ENCODE measurements at regions not wholly inside any gene's neighbourhood (a gene's known extent, or its start where the extent isn't known, plus 50 kb on each side); places are given as distances from the start of the nearest gene placed in this dataset.

DNA sequence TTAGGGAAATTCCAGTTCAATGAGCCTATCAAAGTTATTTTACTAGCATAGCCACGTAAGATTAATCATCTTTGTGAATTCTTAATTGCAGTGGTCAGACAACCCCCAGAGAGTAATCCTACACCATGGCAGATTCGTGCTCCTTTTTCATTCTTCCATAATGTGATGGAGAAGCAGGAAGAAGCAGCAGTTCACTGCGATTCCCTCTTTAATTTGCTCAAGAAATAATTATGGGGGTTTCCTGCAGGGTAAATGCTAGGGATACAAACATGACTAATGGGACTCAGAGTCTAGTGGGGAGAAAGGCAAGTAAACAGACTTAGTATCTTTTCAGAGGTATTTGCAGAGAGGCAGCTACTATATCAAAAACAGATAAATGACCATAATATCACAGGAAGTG, 175.8 kb upstream of the HNRNPA3 start:
- DNase-seq (ENCODE audit: low read depth in 2 of 3, low spot score in 2 of 3) = no peak

DNA sequence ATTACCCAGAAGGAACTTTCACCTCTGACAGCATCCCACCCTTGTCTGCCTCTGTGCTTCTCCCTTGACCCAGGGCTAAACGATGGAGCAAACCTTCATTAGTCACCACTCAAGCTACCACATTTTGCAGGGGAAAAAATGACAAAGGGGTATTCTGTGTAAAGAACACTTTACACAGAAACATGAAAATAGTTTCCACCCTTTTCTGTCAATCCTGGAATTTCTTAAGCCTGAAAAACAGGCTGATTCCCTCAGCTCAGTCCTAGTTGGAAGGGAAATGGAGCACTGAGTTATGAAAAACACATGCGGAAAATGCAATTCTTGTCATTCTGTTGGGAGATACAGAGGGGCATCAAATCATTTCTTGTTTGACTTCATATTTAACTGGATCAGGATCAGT, 175.0 kb upstream of the HNRNPA3 start:
- DNase-seq (ENCODE audit: low read depth in 2 of 3, low spot score in 2 of 3) = no peak

DNA sequence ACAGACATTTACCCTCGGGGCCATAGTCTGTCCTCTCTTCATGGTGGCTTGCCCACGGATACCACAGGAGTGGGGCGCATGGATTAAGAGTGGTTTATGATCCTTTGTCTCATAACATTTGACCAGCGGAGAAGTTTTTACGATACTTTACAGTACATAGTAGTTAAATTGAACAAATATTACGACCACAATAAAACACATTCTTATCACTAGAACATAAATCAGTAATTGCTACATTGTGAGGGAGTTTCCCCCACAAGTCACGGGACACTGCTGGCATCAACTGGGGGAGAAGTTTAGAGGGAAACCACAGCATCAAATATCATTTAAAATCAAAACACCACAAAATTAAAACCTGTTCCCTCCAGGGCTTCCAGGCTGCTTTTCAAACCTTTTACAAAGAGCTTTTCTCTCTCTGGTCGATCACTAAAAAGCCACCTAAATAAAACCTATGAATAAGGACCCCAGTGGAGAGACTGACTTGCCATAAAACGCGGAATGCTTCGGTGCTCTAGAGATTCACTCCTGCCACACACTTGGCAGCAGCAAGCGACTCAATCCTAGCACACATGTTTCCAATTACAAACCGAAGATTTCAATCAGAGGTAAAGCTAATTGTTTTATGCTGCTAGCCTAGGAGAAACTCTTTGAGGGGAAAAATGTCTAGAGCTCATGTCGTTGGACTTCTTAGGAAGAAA, 173.7 kb upstream of the HNRNPA3 start:
- no peak for DNase-seq (ENCODE audit: low read depth in 2 of 3, low spot score in 2 of 3)

DNA sequence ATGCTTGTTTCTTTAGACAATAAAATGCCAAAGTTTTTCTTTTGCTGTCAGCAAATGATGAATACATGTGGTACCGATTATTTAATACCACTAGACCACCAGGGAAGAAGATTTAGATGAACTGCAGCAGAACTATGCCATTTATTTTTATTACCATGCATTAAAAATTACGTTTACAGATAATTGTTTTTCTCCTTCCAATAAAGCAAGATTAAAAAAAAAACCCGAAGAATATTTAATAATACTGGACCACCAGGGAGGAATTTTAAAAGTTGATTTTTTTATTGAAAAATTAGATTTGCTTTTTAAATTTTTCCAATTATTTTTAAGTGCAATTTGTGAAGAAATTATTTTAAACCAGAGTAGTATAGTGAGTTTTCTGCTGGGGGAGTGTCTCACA, 170.3 kb upstream of the HNRNPA3 start:
- no peak for DNase-seq (ENCODE audit: low read depth in 2 of 3, low spot score in 2 of 3)

DNA sequence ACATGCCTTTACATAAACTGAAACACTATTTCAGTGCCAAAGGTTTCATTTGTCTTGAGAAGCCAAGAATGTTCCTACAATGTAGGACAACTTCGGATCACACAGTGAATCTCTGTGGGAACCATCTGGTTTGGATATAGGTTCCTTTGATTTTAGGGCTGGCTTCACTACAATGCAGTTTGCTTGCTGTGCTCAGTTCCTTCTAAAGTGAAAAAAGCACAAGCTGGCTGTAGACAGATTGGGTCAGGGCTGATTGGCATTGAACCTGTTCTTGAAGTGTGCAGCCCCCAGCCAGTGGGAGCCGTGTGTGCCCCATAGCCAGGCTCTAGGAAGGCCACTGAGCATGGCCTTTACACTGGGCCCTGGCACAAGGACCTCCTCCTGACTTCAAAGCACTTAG, 167.9 kb upstream of the HNRNPA3 start:
- DNase-seq (ENCODE audit: low read depth in 2 of 3, low spot score in 2 of 3) = no peak

DNA sequence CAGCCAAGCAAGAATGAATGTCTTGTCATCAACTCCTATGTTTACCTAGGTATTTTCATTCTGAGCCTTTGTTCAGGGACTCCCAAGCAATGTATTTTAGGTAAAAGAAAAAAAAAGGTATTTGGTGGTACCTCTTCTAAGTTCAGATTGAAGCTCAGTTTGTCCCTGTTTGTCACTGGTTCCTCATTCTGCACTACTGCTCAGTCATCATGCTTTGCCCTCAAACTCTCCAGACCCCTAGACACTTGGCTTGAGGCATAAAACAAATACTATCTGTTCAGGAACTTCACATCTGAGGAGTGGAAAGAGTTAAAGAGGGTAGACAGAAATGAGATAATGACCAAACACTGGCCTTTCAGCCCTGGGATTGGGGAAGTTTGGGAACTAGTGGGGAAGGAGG, 163.6 kb upstream of the HNRNPA3 start:
- DNase-seq (ENCODE audit: low read depth in 2 of 3, low spot score in 2 of 3) = no peak

DNA sequence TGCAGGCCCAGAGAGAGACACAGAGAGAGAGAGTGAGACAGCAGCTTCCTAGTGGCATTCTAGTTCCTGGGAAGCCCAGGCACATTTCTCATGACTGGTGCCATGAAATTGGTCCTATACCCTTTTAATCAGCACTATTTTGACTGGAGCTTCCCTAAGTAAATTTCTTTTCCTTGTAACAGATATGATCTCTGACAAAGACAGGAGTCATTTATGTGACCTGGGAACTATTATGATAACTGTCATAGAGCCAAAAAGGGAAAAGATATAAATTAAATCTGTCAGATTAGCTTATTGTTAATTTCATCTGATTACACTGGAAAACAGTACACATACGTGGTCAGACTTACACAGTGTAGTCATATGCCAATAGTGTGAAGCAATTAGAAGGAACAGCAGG, 161.3 kb upstream of the HNRNPA3 start:
- no peak for DNase-seq (ENCODE audit: low read depth in 2 of 3, low spot score in 2 of 3)

DNA sequence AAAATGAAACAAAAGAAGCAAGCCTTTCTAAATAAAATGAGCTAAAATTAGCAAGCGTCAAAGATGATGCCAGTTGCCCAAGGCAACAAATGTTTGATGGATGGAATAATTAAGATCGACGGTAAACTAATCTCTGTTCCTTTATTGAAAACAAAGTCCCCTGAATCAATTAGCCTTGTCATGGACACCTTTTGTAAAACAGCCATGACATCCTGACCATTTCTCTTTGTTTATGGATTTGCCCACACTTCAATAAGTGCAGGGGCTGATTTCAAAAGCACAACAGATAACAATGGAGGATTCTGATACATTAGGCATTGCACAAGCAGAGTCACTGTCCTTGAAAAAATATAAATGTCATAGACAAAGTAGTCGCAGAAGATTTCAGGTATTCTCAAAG, 160.1 kb upstream of the HNRNPA3 start:
- DNase-seq (ENCODE audit: low read depth in 2 of 3, low spot score in 2 of 3) = no peak

DNA sequence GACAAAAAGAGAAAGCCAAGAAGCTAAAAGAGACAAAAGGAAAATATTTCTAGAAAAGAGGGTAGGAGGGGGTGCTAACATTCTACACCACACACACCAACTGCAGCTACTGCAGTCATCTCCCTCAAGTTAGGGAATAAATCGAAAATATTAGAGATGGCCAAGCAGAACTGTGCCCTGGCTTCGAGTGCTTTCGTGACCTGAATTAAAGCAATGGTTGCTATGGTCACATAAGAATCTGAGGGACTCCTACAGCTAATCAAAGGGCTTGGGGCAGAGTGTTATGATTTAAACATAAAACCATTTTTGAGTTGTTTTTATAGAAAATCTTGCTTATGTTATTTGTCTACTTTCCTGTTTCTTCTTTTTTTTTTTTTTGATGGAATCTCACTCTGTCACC, 159.6 kb upstream of the HNRNPA3 start:
- DNase-seq (ENCODE audit: low read depth in 2 of 3, low spot score in 2 of 3) = no peak

DNA sequence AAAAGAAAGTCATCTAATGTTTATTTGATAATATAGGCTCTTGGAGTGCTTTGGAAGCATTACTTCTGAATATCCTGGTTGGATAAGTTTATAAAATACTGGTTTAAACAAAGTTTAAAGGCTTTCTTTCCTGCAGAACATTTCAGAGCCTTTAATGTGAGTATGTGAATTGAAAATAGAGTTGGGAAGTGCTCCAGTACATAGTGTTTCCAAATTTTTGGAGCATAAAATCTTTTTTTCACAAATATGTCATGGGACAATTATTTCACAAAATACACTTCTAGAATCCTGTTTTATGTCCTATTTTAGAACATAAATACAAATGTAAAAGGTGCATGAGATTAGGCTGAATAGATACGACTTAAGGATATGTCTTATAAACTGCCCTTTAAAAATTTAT, 158.9 kb upstream of the HNRNPA3 start:
- no peak for DNase-seq (ENCODE audit: low read depth in 2 of 3, low spot score in 2 of 3)

DNA sequence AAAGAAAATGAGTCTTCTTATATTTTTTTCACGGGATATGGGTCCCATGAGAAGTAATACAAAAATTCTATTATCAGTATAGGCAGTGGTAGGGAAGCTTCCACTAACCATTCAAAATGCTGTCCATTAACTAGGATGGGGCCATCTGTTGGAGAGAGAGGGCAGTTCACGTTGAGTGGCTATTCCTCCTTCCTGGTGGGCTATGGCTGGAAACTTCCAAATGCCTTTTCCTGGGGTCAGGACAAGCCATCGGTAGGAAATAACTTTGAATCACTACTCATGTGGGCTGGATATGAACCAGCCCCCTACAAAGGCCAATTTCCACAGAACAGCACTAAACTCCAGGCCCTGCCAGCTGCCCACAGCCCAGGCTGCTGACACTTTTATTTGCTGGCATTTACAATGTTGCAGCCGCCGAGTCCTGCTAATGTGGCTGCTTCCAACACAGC, 156.1 kb upstream of the HNRNPA3 start:
- DNase-seq (ENCODE audit: low read depth in 2 of 3, low spot score in 2 of 3) = no peak

DNA sequence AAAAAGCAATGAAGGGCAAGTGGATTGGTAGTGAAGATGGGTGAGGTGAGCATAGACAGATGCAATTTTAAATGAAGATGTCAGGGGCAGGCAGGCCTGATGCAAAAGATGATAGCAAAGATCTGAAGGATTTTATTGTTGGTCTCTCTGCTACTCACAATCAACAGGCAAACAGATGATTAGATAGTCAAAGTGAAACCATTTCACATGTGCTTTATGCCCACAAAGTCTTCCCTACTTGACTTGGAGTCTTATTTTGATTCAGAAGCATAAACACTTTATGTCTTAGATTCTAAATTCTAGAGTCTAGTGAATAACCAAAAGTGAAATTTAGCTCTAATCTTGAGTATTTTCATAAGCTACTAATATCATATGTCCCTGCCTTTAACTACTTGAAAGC, 153.8 kb upstream of the HNRNPA3 start:
- no peak for DNase-seq (ENCODE audit: low read depth in 2 of 3, low spot score in 2 of 3)

DNA sequence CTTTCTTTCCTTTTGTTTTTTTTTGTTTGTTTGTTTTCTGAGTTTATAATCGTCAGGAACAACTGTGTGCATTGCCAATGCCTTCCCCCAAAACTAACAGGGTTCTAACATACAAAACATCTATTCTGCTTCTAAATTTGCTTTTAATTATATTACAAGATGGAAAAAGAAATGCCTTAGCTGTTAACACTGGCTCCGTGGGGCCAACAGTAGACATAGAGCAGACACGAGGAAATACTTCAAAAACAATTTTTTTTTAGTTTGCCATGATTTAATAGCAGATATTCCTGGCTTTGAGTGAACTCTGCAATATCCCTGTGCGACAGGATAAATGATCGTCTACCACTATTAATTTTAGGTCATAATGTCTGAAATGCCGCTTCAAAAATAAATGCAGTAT, 153.3 kb upstream of the HNRNPA3 start:
- DNase-seq (ENCODE audit: low read depth in 2 of 3, low spot score in 2 of 3) = no peak

DNA sequence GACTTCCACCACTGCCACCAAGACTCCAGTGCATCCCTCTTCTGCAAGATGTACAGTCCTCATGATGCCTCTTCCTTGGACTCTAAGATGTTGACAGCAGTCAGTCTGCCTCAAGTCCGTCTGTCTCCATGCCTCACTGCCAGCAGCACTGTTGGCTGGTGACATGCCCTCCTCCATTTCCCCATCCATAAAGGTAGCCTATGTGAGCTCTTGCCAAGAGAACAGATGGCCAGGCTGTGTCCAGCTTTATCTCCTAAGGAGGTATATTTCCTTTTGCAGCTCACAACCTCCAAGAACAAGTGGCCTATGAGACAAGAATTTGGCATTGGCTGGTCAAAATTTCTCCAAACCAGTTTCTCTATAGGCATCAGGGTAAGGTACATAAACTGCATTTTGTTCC, 149.3 kb upstream of the HNRNPA3 start:
- DNase-seq (ENCODE audit: low read depth in 2 of 3, low spot score in 2 of 3) = no peak

DNA sequence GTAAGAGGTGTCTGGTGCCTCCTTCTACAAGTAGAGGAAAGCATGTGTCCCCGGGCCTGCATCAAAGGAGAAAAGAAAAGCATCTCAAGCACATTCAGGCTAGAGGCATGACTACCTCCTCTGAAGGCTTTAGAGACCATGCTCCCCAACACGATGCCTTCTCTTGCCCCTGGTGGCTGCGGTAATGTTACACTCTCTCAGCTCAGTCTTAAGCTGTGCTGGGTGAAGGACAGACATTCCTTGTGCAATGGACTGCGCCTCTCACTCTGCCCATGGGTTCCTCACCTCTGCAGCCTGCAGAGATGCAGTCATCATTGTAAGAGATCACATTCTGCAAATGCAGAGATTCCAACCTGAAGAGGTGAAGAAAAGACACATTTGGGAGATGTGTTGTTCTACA, 148.2 kb upstream of the HNRNPA3 start:
- DNase-seq (ENCODE audit: low read depth in 2 of 3, low spot score in 2 of 3) = no peak

DNA sequence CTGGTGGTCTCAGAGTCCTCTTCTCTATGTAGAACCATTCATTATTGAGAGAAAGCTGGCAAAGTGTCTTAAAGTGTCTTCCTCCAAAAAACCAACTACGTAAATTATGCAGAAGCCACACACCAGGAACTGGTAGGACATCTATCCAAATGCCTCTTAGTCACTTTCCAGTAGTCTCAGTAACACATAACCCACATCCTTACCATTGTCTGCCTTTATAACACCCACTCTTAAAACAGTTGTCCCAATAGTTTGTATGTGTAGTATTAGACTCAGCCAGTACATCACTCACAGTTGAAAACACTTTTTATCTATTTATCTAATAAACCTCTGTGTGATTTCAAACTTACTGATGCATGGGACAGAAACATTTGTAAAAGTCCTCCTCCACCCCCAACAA, 143.6 kb upstream of the HNRNPA3 start:
- no peak for DNase-seq (ENCODE audit: low read depth in 2 of 3, low spot score in 2 of 3)

DNA sequence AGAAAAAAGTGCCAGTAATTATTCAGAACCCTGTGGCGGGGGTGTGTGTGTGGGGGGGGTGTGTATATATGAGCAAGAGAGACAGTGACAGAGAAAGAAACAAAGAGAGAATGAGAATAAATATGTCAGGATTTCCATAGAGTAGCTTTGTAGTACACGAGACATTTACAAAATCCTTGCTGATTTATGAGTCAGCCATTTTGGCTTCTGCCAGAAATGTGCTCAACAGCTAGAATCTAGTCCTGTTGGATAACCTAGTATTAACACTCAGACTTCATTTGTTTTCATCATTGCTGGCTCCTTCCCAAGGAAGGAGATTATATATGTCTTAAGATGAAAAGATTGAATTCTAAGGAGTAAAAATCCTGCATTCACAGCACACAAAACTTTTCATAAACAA, 140.5 kb upstream of the HNRNPA3 start:
- DNase-seq (ENCODE audit: low read depth in 2 of 3, low spot score in 2 of 3) = no peak

DNA sequence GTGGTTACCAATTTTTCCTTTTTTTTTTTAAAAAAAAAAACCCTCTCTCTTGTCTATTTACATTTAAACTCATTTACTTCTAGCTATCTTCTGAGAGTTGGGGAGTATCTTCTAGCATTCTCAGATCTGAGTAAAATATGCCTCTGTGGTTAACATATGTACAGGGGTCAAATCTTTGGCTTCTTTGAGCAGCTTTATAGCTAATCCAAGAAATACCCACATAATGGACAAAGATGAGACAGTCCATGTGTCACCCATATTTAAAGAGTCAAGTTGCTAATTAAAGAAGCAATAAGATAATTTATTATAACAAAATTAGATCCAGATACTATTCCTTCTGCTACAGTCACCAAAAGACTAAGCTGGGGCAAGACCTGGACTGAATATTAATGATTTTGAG, 139.0 kb upstream of the HNRNPA3 start:
- no peak for DNase-seq (ENCODE audit: low read depth in 2 of 3, low spot score in 2 of 3)

DNA sequence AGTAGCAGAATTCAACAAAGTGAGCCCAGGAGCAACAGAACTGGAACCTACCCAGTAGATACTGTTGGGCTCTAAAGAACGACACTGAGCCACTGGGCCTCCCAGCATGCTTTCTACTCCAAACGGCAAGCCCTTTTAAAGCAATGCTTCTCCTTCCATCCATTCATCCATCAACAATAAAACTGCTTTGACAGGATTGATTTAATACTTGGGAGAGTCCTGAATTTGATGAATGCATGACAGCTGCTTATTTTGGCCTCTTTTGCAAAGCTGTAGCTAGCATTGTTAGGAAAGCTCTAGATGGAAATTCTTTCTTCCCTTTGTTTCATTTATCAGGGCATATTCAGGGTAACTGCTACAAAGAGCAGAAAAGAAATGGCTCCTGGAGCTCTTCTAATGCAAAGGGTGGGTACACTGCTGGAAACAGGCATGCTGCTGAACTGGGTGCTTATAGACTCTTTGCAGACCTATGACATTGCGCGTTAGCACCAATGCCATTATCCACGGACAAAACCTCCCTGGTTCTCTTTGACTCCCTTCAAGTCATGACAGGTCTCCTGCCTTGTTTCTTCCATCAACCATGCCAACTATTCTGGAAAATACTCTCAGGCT, 138.4 kb upstream of the HNRNPA3 start:
- DNase-seq (ENCODE audit: low read depth in 2 of 3, low spot score in 2 of 3) = no peak

DNA sequence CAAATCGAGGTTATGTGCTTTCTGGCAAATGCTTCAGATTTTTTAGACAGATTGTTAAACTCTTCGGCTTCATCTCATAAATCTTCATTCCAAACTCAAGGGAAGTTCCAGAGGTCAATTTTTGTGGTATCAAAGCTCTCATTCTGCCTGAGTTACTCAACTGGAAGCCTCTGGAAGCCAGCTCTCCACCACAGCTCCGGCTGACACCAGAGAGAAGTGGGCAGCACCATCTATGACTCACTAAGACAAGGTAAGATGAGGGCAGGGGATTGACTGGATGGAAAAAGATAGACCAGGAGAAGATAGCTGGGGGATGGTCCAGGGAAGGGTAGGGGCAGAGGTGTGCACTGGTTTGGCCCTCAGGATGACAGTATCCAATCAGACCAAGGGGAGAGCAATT, 137.3 kb upstream of the HNRNPA3 start:
- no peak for DNase-seq (ENCODE audit: low read depth in 2 of 3, low spot score in 2 of 3)

DNA sequence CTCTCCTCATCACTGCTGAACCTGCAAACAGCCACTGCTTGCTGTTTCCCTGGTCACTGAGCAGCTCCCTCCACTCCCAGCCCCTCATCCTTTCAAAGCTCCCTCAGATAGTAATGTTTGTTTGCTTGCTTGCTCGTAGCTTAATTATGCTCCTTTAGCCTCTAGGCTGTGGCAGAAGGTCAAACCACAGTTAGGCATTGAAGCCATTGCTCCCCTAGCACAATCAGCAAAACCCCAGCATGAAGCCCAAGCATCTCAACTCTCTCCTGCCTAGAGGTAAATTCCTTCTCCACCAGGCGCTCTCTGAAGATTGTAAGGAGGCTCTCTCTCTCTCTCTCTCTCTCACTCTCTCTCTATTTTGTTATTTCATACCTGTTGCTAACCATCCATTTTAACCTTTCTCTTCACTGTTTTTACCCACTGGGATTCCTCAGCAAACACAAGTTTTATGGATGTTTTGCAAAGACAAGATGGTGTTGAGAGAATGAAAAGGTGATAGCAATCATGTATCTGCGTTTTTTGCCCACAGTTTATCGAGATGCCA, 135.9 kb upstream of the HNRNPA3 start:
- no peak for DNase-seq (ENCODE audit: low read depth in 2 of 3, low spot score in 2 of 3)

DNA sequence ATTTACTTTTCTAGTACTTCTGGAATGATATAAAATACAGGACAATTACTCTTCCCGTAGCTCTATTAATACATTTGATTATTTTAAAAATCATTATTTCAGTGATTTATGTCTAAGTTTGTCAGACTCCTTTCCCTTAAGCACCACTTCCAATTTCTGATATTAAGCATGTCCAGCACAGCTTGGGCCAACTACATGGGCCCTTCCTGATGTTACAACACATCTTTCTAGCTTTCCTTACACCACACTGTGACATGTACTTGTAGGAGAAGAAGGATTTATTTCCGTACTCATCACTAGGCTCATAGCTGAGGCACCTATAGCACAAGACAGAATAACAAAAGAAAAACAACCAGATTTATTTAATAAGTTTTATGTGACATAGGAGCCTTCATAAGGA, 134.8 kb upstream of the HNRNPA3 start:
- no peak for DNase-seq (ENCODE audit: low read depth in 2 of 3, low spot score in 2 of 3)

DNA sequence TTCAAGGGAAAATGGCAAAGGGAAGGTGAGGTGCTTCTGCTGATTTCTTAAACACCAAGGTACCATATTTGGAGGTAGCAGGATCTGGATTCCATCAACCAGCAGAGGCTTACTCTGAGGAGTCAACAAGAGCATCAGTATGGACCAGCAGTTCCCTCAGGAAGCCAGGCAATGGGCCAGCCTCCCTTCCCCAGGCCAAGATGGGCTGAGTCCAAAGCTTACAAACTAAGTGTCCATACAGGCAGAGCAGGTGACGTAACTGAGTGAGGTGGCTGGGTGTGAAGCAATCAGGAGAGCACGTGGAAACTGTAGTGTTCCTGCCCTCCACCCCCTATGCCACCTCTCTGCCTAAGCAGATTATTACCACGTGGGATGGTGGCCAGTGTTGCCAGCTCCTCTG, 134.2 kb upstream of the HNRNPA3 start:
- DNase-seq (ENCODE audit: low read depth in 2 of 3, low spot score in 2 of 3) = no peak
